ENCODE measurements at regions not wholly inside any gene's neighbourhood (a gene's known extent, or its start where the extent isn't known, plus 50 kb on each side); places are given as distances from the start of the nearest gene placed in this dataset.

- TF ChIP-seq CTCF (IDR thresholded peaks at IDR 0.05): no peak
- Histone ChIP-seq H3K4me1 (no peaks in the 10 kb centered on the region), H3K9me3 (no peaks in the 10 kb centered on the region), H3K27me3 (ENCODE audit: insufficient read depth in 3 of 3, low read length in 2 of 3) (no peaks in the 10 kb centered on the region), H3K4me3 (no peak overlapping the region), H3K36me3 (ENCODE audit: insufficient read depth in 1 of 2, low read depth in 1 of 2) (no peaks in the 10 kb centered on the region), H3K27ac (no peak overlapping the region)
- ATAC-seq (no peak), DNase-seq (no peak)
- intact Hi-C loops (cut with DNase I): loop anchor here in 1 of 2 donors (5.0 kb wide), 1 partner anchor 57 kb away; no protein-coding TSS in a partner anchor
- 94 to 100% (median 98%) methylated on average over 2 of the region's 2 CpGs for WGBS, 3 donors
Observed at GRCh38 chr1:167150492-167150833, 56.6 kb downstream of the STYXL2 start.

DNA sequence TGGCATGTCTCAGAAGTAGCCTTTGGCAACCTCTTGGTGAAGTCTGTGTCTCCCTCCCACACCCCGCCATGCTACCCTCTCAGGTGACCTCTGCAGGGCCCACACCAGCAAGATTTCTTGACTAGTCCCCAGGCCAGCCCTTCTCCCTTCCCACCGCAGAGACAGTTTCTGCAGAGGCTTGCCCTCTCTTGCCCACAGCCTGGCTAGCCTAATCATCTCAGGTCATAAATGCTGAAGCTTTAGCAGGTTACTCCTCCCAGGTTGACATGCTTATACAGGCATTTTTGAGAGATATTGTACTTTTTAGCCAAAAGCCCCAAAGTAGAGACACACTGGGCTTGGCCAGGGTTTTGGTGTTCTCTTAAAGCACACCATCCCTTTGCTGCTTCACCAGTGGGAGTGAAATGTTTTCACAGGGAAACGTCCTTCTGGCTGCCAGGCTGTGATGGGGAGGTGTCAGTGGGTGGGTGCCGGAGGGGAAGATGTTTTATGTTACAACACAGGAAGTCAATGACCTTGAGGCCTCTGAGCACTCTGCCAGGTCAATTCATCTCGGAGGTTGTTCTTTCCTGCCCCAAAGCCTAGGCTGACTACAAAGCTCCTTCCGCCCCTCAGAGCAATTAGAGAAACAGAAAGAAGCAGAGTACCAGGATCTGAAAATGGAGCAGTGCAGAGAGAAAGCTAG is 58.5 kb downstream of the STYXL2 start:
- intact Hi-C loops (cut with DNase I): loop anchor here in 1 of 2 donors (5.0 kb wide), 1 partner anchor 55 kb away; no protein-coding TSS in a partner anchor
- WGBS, 3 donors: 47 to 66% (median 63%) methylated on average over 6 of the region's 6 CpGs

GRCh38 chr1:167156466-167156865 is 62.6 kb downstream of the STYXL2 start:
- DNase-seq (no peak), ATAC-seq (no peak)
- intact Hi-C loops (cut with DNase I): no loop called here
- Histone ChIP-seq H3K4me3 (no peak overlapping the region), H3K4me1 (no peaks in the 10 kb centered on the region), H3K36me3 (ENCODE audit: insufficient read depth in 1 of 2, low read depth in 1 of 2) (no peaks in the 10 kb centered on the region), H3K27me3 (ENCODE audit: insufficient read depth in 3 of 3, low read length in 2 of 3) (no peaks in the 10 kb centered on the region), H3K9me3 (no peaks in the 10 kb centered on the region), H3K27ac (no peak overlapping the region)
- 42 to 74% (median 47%) methylated on average over 4 of the region's 4 CpGs for WGBS, 3 donors
- TF ChIP-seq CTCF (IDR thresholded peaks at IDR 0.05): no peak

More for the DNA sequence above, 58.5 kb downstream of the STYXL2 start:
- H3K4me3 ChIP-seq: no peak overlapping the region
- no peak for TF ChIP-seq CTCF (IDR thresholded peaks at IDR 0.05)
- no peaks in the 10 kb centered on the region for H3K9me3 ChIP-seq
- DNase-seq (no peak), ATAC-seq (no peak)
- no peaks in the 10 kb centered on the region for H3K4me1 ChIP-seq
- no peaks in the 10 kb centered on the region for H3K36me3 ChIP-seq (ENCODE audit: insufficient read depth in 1 of 2, low read depth in 1 of 2)
- H3K27me3 ChIP-seq (ENCODE audit: insufficient read depth in 3 of 3, low read length in 2 of 3): no peaks in the 10 kb centered on the region
- H3K27ac ChIP-seq: no peak overlapping the region

- ATAC-seq (no peak), DNase-seq (no peak)
- no peaks in the 10 kb centered on the region for H3K9me3 ChIP-seq
- no peak for TF ChIP-seq CTCF (IDR thresholded peaks at IDR 0.05)
- H3K4me3 ChIP-seq: no peak overlapping the region
- H3K36me3 ChIP-seq (ENCODE audit: insufficient read depth in 1 of 2, low read depth in 1 of 2): no peaks in the 10 kb centered on the region
- H3K4me1 ChIP-seq: no peaks in the 10 kb centered on the region
- no peak overlapping the region for H3K27ac ChIP-seq
- 87 to 97% (median 88%) methylated on average over 2 of the region's 2 CpGs for WGBS, 3 donors
- no peaks in the 10 kb centered on the region for H3K27me3 ChIP-seq (ENCODE audit: insufficient read depth in 3 of 3, low read length in 2 of 3)
- intact Hi-C loops (cut with DNase I): no loop called here
Observed at GRCh38 chr1:167157114-167157513, 63.2 kb downstream of the STYXL2 start.
